ENCODE measurements at regions not wholly inside any gene's neighbourhood (a gene's known extent, or its start where the extent isn't known, plus 50 kb on each side); places are given as distances from the start of the nearest gene placed in this dataset.

DNA sequence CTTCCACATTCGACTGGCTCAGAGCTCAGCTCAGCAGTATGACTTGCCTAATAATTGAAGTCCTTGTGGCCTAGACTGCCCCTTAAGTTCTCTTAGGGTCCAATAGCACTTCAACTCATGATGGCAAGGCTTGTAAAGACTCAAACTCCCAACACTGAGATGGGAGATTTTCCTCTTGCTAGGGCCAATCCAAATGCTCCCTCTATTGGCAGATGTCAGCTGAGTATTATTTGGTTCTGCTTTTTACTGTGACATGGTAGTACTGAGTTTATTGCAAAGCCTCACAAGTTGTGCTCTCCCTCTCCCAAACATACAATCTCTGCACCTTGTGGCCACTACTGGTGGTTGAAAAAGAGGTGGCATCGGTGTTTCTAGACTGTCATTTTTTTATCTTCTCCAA, 164.2 kb downstream of the ALG10 start:
- 80% methylated on average over 2 of the region's 2 CpGs for WGBS (ENCODE audit: insufficient coverage)
- intact Hi-C loops (cut with micrococcal nuclease) = no loop called here

GRCh38 chr12:34188974-34189373, 166.7 kb downstream of the ALG10 start:
- DNase-seq = no peak
- peaks cover 3 to 6% of the 10 kb centered on the region in 2 donors for H3K27me3 Mint-ChIP-seq (ENCODE audit: low read depth in 2 of 2)

More for the DNA sequence above, 164.2 kb downstream of the ALG10 start:
- H3K27me3 Mint-ChIP-seq (ENCODE audit: low read depth in 2 of 2) = peaks cover 5 to 6% of the 10 kb centered on the region in 2 donors
- H3K27ac Mint-ChIP-seq = no peak overlapping the region
- DNase-seq = no peak
- Histone ChIP-seq H3K4me3 (ENCODE audit: low read length) (no peak overlapping the region), H3K4me1 (ENCODE audit: control insufficient read depth, insufficient read depth, low read length) (no peaks in the 10 kb centered on the region), H3K36me3 (ENCODE audit: control insufficient read depth, insufficient read depth, low read length) (no peaks in the 10 kb centered on the region), H3K27me3 (ENCODE audit: control insufficient read depth, insufficient read depth, low read length) (no peaks in the 10 kb centered on the region), H3K9me3 (ENCODE audit: control insufficient read depth, insufficient read depth, low read length) (no peaks in the 10 kb centered on the region), H3K27ac (ENCODE audit: low read length) (no peak overlapping the region)
- H3K9me3 Mint-ChIP-seq = peaks cover 0 to 3% of the 10 kb centered on the region in 2 donors
- TF ChIP-seq, protein P1, sequence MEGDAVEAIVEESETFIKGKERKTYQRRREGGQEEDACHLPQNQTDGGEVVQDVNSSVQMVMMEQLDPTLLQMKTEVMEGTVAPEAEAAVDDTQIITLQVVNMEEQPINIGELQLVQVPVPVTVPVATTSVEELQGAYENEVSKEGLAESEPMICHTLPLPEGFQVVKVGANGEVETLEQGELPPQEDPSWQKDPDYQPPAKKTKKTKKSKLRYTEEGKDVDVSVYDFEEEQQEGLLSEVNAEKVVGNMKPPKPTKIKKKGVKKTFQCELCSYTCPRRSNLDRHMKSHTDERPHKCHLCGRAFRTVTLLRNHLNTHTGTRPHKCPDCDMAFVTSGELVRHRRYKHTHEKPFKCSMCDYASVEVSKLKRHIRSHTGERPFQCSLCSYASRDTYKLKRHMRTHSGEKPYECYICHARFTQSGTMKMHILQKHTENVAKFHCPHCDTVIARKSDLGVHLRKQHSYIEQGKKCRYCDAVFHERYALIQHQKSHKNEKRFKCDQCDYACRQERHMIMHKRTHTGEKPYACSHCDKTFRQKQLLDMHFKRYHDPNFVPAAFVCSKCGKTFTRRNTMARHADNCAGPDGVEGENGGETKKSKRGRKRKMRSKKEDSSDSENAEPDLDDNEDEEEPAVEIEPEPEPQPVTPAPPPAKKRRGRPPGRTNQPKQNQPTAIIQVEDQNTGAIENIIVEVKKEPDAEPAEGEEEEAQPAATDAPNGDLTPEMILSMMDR (IDR thresholded peaks at IDR 0.05) = no peak
- ATAC-seq = no peak
- no peaks in the 10 kb centered on the region for H3K36me3 Mint-ChIP-seq
- no peaks in the 10 kb centered on the region for H3K4me1 Mint-ChIP-seq
- no peak overlapping the region for H3K4me3 Mint-ChIP-seq

GRCh38 chr12:34190054-34190453, 167.8 kb downstream of the ALG10 start:
- TF ChIP-seq, protein P1 (IDR thresholded peaks at IDR 0.05) = no peak
- Mint-ChIP-seq H3K27me3 (ENCODE audit: low read depth in 2 of 2) (peaks cover 0 to 6% of the 10 kb centered on the region in 2 donors), H3K36me3 (no peaks in the 10 kb centered on the region), H3K27ac (no peak overlapping the region), H3K9me3 (no peaks in the 10 kb centered on the region), H3K4me1 (no peaks in the 10 kb centered on the region), H3K4me3 (no peak overlapping the region)
- Histone ChIP-seq H3K36me3 (ENCODE audit: control insufficient read depth, insufficient read depth, low read length) (no peaks in the 10 kb centered on the region), H3K4me3 (ENCODE audit: low read length) (no peak overlapping the region), H3K27ac (ENCODE audit: low read length) (no peak overlapping the region), H3K9me3 (ENCODE audit: control insufficient read depth, insufficient read depth, low read length) (no peaks in the 10 kb centered on the region), H3K4me1 (ENCODE audit: control insufficient read depth, insufficient read depth, low read length) (no peaks in the 10 kb centered on the region), H3K27me3 (ENCODE audit: control insufficient read depth, insufficient read depth, low read length) (no peaks in the 10 kb centered on the region)
- DNase-seq = no peak
- no peak for ATAC-seq
- WGBS (ENCODE audit: insufficient coverage) = 86% methylated on average over 1 of the region's 1 CpG
- intact Hi-C loops (cut with micrococcal nuclease) = no loop called here

More at GRCh38 chr12:34188974-34189373, 166.7 kb downstream of the ALG10 start:
- H3K4me3 ChIP-seq (ENCODE audit: low read length) = no peak overlapping the region
- H3K27me3 ChIP-seq (ENCODE audit: control insufficient read depth, insufficient read depth, low read length) = no peaks in the 10 kb centered on the region
- TF ChIP-seq, protein P1 (IDR thresholded peaks at IDR 0.05) = no peak
- Mint-ChIP-seq H3K4me3 (no peak overlapping the region), H3K27ac (no peak overlapping the region), H3K4me1 (no peaks in the 10 kb centered on the region), H3K9me3 (no peaks in the 10 kb centered on the region), H3K36me3 (no peaks in the 10 kb centered on the region)
- ATAC-seq = no peak
- no peaks in the 10 kb centered on the region for H3K36me3 ChIP-seq (ENCODE audit: control insufficient read depth, insufficient read depth, low read length)
- no peak overlapping the region for H3K27ac ChIP-seq (ENCODE audit: low read length)
- WGBS (ENCODE audit: insufficient coverage) = no CpG with 5 or more reads among the region's 1 CpG
- H3K9me3 ChIP-seq (ENCODE audit: control insufficient read depth, insufficient read depth, low read length) = no peaks in the 10 kb centered on the region
- H3K4me1 ChIP-seq (ENCODE audit: control insufficient read depth, insufficient read depth, low read length) = no peaks in the 10 kb centered on the region
- intact Hi-C loops (cut with micrococcal nuclease) = no loop called here

GRCh38 chr12:34198924-34199323, 176.6 kb downstream of the ALG10 start:
- no peak overlapping the region for H3K4me3 ChIP-seq (ENCODE audit: low read length)
- DNase-seq (no peak), ATAC-seq (no peak)
- H3K36me3 Mint-ChIP-seq = no peaks in the 10 kb centered on the region
- H3K4me1 ChIP-seq (ENCODE audit: control insufficient read depth, insufficient read depth, low read length) = no peaks in the 10 kb centered on the region
- no peaks in the 10 kb centered on the region for H3K27me3 ChIP-seq (ENCODE audit: control insufficient read depth, insufficient read depth, low read length)
- no peaks in the 10 kb centered on the region for H3K9me3 ChIP-seq (ENCODE audit: control insufficient read depth, insufficient read depth, low read length)
- H3K9me3 Mint-ChIP-seq = no peaks in the 10 kb centered on the region
- WGBS (ENCODE audit: insufficient coverage) = 83% methylated on average over 5 of the region's 7 CpGs
- H3K27me3 Mint-ChIP-seq (ENCODE audit: low read depth in 2 of 2) = peaks cover 0 to 6% of the 10 kb centered on the region in 2 donors
- H3K27ac ChIP-seq (ENCODE audit: low read length) = no peak overlapping the region
- TF ChIP-seq, protein P1 (IDR thresholded peaks at IDR 0.05) = no peak
- no peaks in the 10 kb centered on the region for H3K4me1 Mint-ChIP-seq
- intact Hi-C loops (cut with micrococcal nuclease) = no loop called here
- H3K36me3 ChIP-seq (ENCODE audit: control insufficient read depth, insufficient read depth, low read length) = no peaks in the 10 kb centered on the region
- no peak overlapping the region for H3K4me3 Mint-ChIP-seq
- no peak overlapping the region for H3K27ac Mint-ChIP-seq
